SK-N-SH treated with all-trans-retinoic acid at 6 μM for 48 hours (cell line): ENCODE measurements at regions not wholly inside any gene's neighbourhood (a gene's known extent, or its start where the extent isn't known, plus 50 kb on each side); places are given as distances from the start of the nearest gene placed in this dataset.

Experiments used
- ARNTL ChIP-seq: fragments of 450-650 bp; formaldehyde crosslinking; IDR thresholded peaks from 2 replicates; pipeline ENCODE4 v1.5.0; 2020; ENCODE audit warnings: low read depth, mild to moderate bottlenecking, moderate library complexity, borderline replicate concordance
- TOX ChIP-seq: fragments of 250-450 bp; sonication (Bioruptor Pico); IDR thresholded peaks from 2 replicates; pipeline ENCODE4 v1.8.0; 2021; ENCODE audit warnings: mild to moderate bottlenecking, moderate library complexity, borderline replicate concordance

- TF ChIP-seq TOX (no peak), ARNTL (CRISPR knock-in tag) (no peak)
These were observed 987.9 kb downstream of the ADGRL2 start for GRCh38 chr1:82788660-82789059.
